ENCODE measurements at regions not wholly inside any gene's neighbourhood (a gene's known extent, or its start where the extent isn't known, plus 50 kb on each side); places are given as distances from the start of the nearest gene placed in this dataset.

- in situ Hi-C loops (cut with HindIII; ENCODE audit: low pct_ligation_motif_present, low sequenced_read_pairs) = no loop called here
- no peak for DNase-seq
- no peak overlapping the region for H3K4me3 ChIP-seq (ENCODE audit: low read depth, low read length)
- no peaks in the 10 kb centered on the region for H3K27me3 ChIP-seq (replicated peaks)
- H3K36me3 ChIP-seq (replicated peaks) = no peaks in the 10 kb centered on the region
- TF ChIP-seq CTCF (IDR thresholded peaks at IDR 0.05; ENCODE audit: low read depth, low read length, missing control alignments) = no peak
- H3K27ac ChIP-seq = no peak overlapping the region
Observed at GRCh38 chr7:93030605-93031225, 87.1 kb downstream of the SAMD9 start.

GRCh38 chr7:93029056-93029455, 88.7 kb downstream of the SAMD9 start:
- in situ Hi-C loops (cut with HindIII; ENCODE audit: low pct_ligation_motif_present, low sequenced_read_pairs) = no loop called here
- no peak for DNase-seq
- Histone ChIP-seq H3K27me3 (replicated peaks) (no peaks in the 10 kb centered on the region), H3K27ac (no peak overlapping the region), H3K4me3 (ENCODE audit: low read depth, low read length) (no peak overlapping the region), H3K36me3 (replicated peaks) (no peaks in the 10 kb centered on the region)
- TF ChIP-seq CTCF (IDR thresholded peaks at IDR 0.05; ENCODE audit: low read depth, low read length, missing control alignments) = no peak

GRCh38 chr7:93028610-93029009, 89.2 kb downstream of the SAMD9 start:
- DNase-seq = no peak
- H3K36me3 ChIP-seq (replicated peaks) = no peaks in the 10 kb centered on the region
- in situ Hi-C loops (cut with HindIII; ENCODE audit: low pct_ligation_motif_present, low sequenced_read_pairs) = no loop called here
- H3K27ac ChIP-seq = no peak overlapping the region
- H3K27me3 ChIP-seq (replicated peaks) = no peaks in the 10 kb centered on the region
- no peak for TF ChIP-seq CTCF (IDR thresholded peaks at IDR 0.05; ENCODE audit: low read depth, low read length, missing control alignments)
- no peak overlapping the region for H3K4me3 ChIP-seq (ENCODE audit: low read depth, low read length)

- Histone ChIP-seq H3K27me3 (replicated peaks) (no peaks in the 10 kb centered on the region), H3K4me3 (ENCODE audit: low read depth, low read length) (no peak overlapping the region), H3K36me3 (replicated peaks) (no peaks in the 10 kb centered on the region), H3K27ac (no peak overlapping the region)
- in situ Hi-C loops (cut with HindIII; ENCODE audit: low pct_ligation_motif_present, low sequenced_read_pairs) = no loop called here
- no peak for TF ChIP-seq CTCF (IDR thresholded peaks at IDR 0.05; ENCODE audit: low read depth, low read length, missing control alignments)
- no peak for DNase-seq
Observed at GRCh38 chr7:93027044-93027443, 90.7 kb downstream of the SAMD9 start.

GRCh38 chr7:93026425-93026824, 91.4 kb downstream of the SAMD9 start:
- no peak overlapping the region for H3K27ac ChIP-seq
- in situ Hi-C loops (cut with HindIII; ENCODE audit: low pct_ligation_motif_present, low sequenced_read_pairs) = no loop called here

More at GRCh38 chr7:93026425-93026824, 91.4 kb downstream of the SAMD9 start:
- Histone ChIP-seq H3K4me3 (ENCODE audit: low read depth, low read length) (no peak overlapping the region), H3K27me3 (replicated peaks) (no peaks in the 10 kb centered on the region), H3K36me3 (replicated peaks) (no peaks in the 10 kb centered on the region)
- no peak for TF ChIP-seq CTCF (IDR thresholded peaks at IDR 0.05; ENCODE audit: low read depth, low read length, missing control alignments)
- DNase-seq = no peak

Measured in brain microvascular endothelial cell (primary cell).